SK-N-SH treated with all-trans-retinoic acid at 6 μM for 48 hours (cell line): ENCODE measurements at regions not wholly inside any gene's neighbourhood (a gene's known extent, or its start where the extent isn't known, plus 50 kb on each side); places are given as distances from the start of the nearest gene placed in this dataset.

Source experiments
- RARB ChIP-seq: fragments of 250-450 bp; sonication (Bioruptor Pico); IDR thresholded peaks from 2 replicates; pipeline ENCODE4 v1.8.0; 2021; ENCODE audit warnings: mild to moderate bottlenecking, moderate library complexity
- TCF4 ChIP-seq: fragments of 250-450 bp; sonication (Bioruptor Pico); IDR thresholded peaks from 2 replicates; pipeline ENCODE4 v1.8.0; 2021; ENCODE audit warnings: mild to moderate bottlenecking, moderate library complexity, borderline replicate concordance
- TF ChIP-seq, protein P1 (sequence below): fragments of 250-450 bp; sonication (Bioruptor Pico); IDR thresholded peaks from 2 replicates; pipeline ENCODE4 v1.8.0; 2021; ENCODE audit warnings: low read depth, mild to moderate bottlenecking, moderate library complexity, borderline replicate concordance

DNA sequence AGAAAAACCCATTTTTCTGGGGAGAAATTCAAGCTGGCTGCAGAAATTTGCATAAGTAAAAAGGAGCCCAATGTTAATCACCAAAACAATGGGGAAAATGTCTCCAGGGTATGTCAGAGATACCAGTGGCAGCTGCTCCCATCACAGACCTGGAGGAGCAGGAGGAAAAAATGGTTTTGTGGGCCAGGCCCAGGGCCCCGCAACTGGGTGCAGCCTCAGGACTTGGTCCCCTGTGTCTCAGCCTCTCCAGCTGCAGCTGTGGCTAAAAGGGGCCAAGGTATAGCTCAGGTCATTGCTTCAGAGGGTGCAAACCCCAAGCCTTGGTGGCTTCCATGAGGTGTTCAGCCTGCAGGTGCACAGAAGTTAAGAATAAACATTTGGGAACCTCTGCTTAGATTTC lies 536.4 kb upstream of the FRG1 start:
- TF ChIP-seq, protein P1, sequence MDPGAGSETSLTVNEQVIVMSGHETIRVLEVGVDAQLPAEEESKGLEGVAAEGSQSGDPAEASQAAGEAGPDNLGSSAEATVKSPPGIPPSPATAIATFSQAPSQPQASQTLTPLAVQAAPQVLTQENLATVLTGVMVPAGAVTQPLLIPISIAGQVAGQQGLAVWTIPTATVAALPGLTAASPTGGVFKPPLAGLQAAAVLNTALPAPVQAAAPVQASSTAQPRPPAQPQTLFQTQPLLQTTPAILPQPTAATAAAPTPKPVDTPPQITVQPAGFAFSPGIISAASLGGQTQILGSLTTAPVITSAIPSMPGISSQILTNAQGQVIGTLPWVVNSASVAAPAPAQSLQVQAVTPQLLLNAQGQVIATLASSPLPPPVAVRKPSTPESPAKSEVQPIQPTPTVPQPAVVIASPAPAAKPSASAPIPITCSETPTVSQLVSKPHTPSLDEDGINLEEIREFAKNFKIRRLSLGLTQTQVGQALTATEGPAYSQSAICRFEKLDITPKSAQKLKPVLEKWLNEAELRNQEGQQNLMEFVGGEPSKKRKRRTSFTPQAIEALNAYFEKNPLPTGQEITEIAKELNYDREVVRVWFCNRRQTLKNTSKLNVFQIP (CRISPR knock-in tag), result no peak
- no peak for TF ChIP-seq TCF4
- no peak for TF ChIP-seq RARB (CRISPR knock-in tag)
